IMR-90 (cell line): ENCODE measurements at regions not wholly inside any gene's neighbourhood (a gene's known extent, or its start where the extent isn't known, plus 50 kb on each side); places are given as distances from the start of the nearest gene placed in this dataset.

Experiments
- ATAC-seq: fragments of 200-7000 bp; cut with Tn5 transposase; 2 replicates; pipeline ENCODE4 v1.9.1; 2020; ENCODE audit warnings: low read depth, mild to moderate bottlenecking, moderate library complexity
- BruUV-seq: library from RNA; stranded (reverse); fragments of 400-500 nt; replicated peaks from 2 replicates; lab custom pipeline; 2021; lab: Mats Ljungman, UMichigan
- CTCF ChIA-PET: fragments of 300-600 bp; formaldehyde crosslinking; extraction: SDS; loops from one replicate; lab custom pipeline; 2021; ENCODE audit warnings: antibody characterized with exemption; lab: Yijun Ruan, JAX
- POLR2A ChIA-PET: fragments of 300-600 bp; sonication (Branson Sonifier 250); formaldehyde crosslinking; loops from one replicate; lab custom pipeline; 2022; ENCODE audit warnings: antibody characterized with exemption; ENCODE audit not compliant: unreplicated experiment; lab: Charles Lee
- DNase-seq: peaks from one replicate; pipeline ENCODE4 v3.0.0; 2013
- H2AFZ ChIP-seq: replicated peaks from 2 replicates; pipeline ENCODE3; 2013; ENCODE audit warnings: low read length, mild to moderate bottlenecking; ENCODE audit not compliant: poor library complexity
- H2AK5ac ChIP-seq: 2 replicates; pipeline ENCODE4 v1.6.1; 2013; ENCODE audit warnings: low read depth, low read length, inconsistent platforms
- H2AK9ac ChIP-seq: replicated peaks from 2 replicates; pipeline ENCODE3; 2013; ENCODE audit warnings: mild to moderate bottlenecking, low read depth, low read length, moderate library complexity; ENCODE audit not compliant: poor library complexity
- H2BK120ac ChIP-seq: 2 replicates; pipeline ENCODE4 v1.6.1; 2013; ENCODE audit warnings: low read depth, low read length, inconsistent platforms
- H2BK15ac ChIP-seq: 3 replicates; pipeline ENCODE4 v1.6.1; 2013; ENCODE audit warnings: low read depth, low read length, inconsistent platforms
- H2BK20ac ChIP-seq: 2 replicates; pipeline ENCODE4 v1.6.1; 2013; ENCODE audit warnings: low read depth, mild to moderate bottlenecking, inconsistent platforms, low read length, moderate library complexity
- H2BK5ac ChIP-seq: 2 replicates; pipeline ENCODE4 v1.6.1; 2013; ENCODE audit warnings: mild to moderate bottlenecking, low read depth, low read length, inconsistent platforms; ENCODE audit not compliant: poor library complexity, severe bottlenecking
- H3K14ac ChIP-seq: replicated peaks from 2 replicates; pipeline ENCODE4 v1.6.1; 2013; ENCODE audit warnings: low read depth, low read length, inconsistent platforms
- H3K18ac ChIP-seq: 2 replicates; pipeline ENCODE4 v1.6.1; 2013; ENCODE audit warnings: low read depth, low read length, control low read depth
- H3K23ac ChIP-seq: 2 replicates; pipeline ENCODE4 v1.6.1; 2013; ENCODE audit warnings: low read depth, low read length, inconsistent platforms
- H3K27ac ChIP-seq: 2 replicates; pipeline ENCODE4 v1.5.1; 2013; ENCODE audit warnings: mild to moderate bottlenecking, control low read depth, low read length; ENCODE audit not compliant: insufficient read depth
- H3K27me3 ChIP-seq: 2 replicates; pipeline ENCODE4 v1.6.1; 2013; ENCODE audit warnings: low read length; ENCODE audit not compliant: control insufficient read depth, insufficient read depth
- H3K36me3 ChIP-seq: 2 replicates; pipeline ENCODE4 v1.6.1; 2013; ENCODE audit warnings: low read length, mixed read lengths; ENCODE audit not compliant: control insufficient read depth, insufficient read depth
- H3K4ac ChIP-seq: 2 replicates; pipeline ENCODE4 v1.6.1; 2013; ENCODE audit warnings: low read depth, low read length, inconsistent platforms
- H3K4me1 ChIP-seq: 2 replicates; pipeline ENCODE4 v1.6.1; 2013; ENCODE audit warnings: low read length, mixed read lengths; ENCODE audit not compliant: control insufficient read depth, insufficient read depth
- H3K4me2 ChIP-seq: 2 replicates; pipeline ENCODE4 v1.6.1; 2013; ENCODE audit warnings: low read depth, mild to moderate bottlenecking, control low read depth, low read length, moderate library complexity
- H3K4me3 ChIP-seq: 2 replicates; pipeline ENCODE4 v1.5.1; 2013; ENCODE audit warnings: low read depth, mild to moderate bottlenecking, control low read depth, low read length, moderate library complexity; ENCODE audit not compliant: insufficient read depth
- H3K56ac ChIP-seq: 2 replicates; pipeline ENCODE4 v1.6.1; 2013; ENCODE audit warnings: low read length, inconsistent platforms; ENCODE audit not compliant: insufficient read depth; ENCODE audit errors: extremely low read depth
- H3K79me1 ChIP-seq, 2 experiments: 2 replicates each; pipeline ENCODE4 v1.6.1; 2013; ENCODE audit warnings: low read length in 2 of 2, inconsistent platforms in 1 of 2, low read depth in 1 of 2
- H3K9ac ChIP-seq: 2 replicates; pipeline ENCODE4 v1.6.1; 2013; ENCODE audit warnings: low read depth, low read length, control low read depth
- H3K9me1 ChIP-seq: 2 replicates; pipeline ENCODE4 v1.6.1; 2013; ENCODE audit warnings: low read length, inconsistent platforms; ENCODE audit not compliant: insufficient read depth
- H3K9me3 ChIP-seq: 2 replicates; pipeline ENCODE4 v1.6.1; 2013; ENCODE audit warnings: low read length; ENCODE audit not compliant: control insufficient read depth, insufficient read depth
- H4K20me1 ChIP-seq: 2 replicates; pipeline ENCODE4 v1.6.1; 2013; ENCODE audit warnings: low read length, inconsistent platforms; ENCODE audit not compliant: insufficient read depth
- H4K5ac ChIP-seq: 2 replicates; pipeline ENCODE4 v1.6.1; 2013; ENCODE audit warnings: mild to moderate bottlenecking, low read depth, low read length, control low read depth
- H4K8ac ChIP-seq, 2 experiments: 2 replicates each; pipeline ENCODE4 v1.6.1; 2013; ENCODE audit warnings: low read depth in 2 of 2, low read length in 2 of 2, control low read depth in 1 of 2, inconsistent platforms in 1 of 2
- H4K91ac ChIP-seq: 2 replicates; pipeline ENCODE4 v1.6.1; 2013; ENCODE audit warnings: low read depth, low read length, inconsistent platforms; ENCODE audit not compliant: insufficient read depth
- BHLHE40 ChIP-seq: fragments of 150-350 bp; IDR thresholded peaks from 2 replicates; pipeline ENCODE4 v1.6.1; 2016; ENCODE audit warnings: mild to moderate bottlenecking, low read depth, low read length
- CEBPB ChIP-seq: IDR thresholded peaks from 2 replicates; pipeline ENCODE4 v1.6.1; 2012; ENCODE audit warnings: low read depth, low read length, improper control_type of control experiment
- FOS ChIP-seq: fragments of 150-350 bp; IDR thresholded peaks from 2 replicates; pipeline ENCODE4 v1.6.1; 2016; ENCODE audit warnings: low read depth, low read length
- MAFK ChIP-seq: IDR thresholded peaks from 2 replicates; pipeline ENCODE4 v1.6.1; 2012; ENCODE audit warnings: low read depth, low read length, improper control_type of control experiment
- MAZ ChIP-seq: IDR thresholded peaks from 2 replicates; pipeline ENCODE4 v1.6.1; 2012; ENCODE audit warnings: low read depth, mild to moderate bottlenecking, low read length, improper control_type of control experiment, moderate library complexity, borderline replicate concordance
- RAD21 ChIP-seq: IDR thresholded peaks from 2 replicates; pipeline ENCODE4 v1.6.1; 2012; ENCODE audit warnings: low read length, improper control_type of control experiment
- WGBS, 2 experiments: methylation state at CpG; one replicate each; pipeline versions ENCODE4 v1.1.5 to v1.1.7; 2013; ENCODE audit warnings: missing lambda C conversion rate in 2 of 2; ENCODE audit not compliant: insufficient read length in 1 of 2; ENCODE audit errors: extremely low coverage in 2 of 2; 5-methylcytosine and 5-hydroxymethylcytosine counted together
- dilution Hi-C: fragments of 300-500 bp; cut with HindIII; formaldehyde crosslinking; loops from one replicate; pipeline ENCODE4 v1.14.3; 2018; ENCODE audit warnings: low sequenced_read_pairs; ENCODE audit not compliant: unreplicated experiment
- in situ Hi-C: fragments of 300-500 bp; cut with MboI; formaldehyde crosslinking; loops from 3 replicates; pipeline ENCODE4 v1.14.3; 2019; ENCODE audit warnings: low sequenced_read_pairs, inconsistent platforms, mixed read lengths
- intact Hi-C: fragments of 100-400 bp; cut with micrococcal nuclease; formaldehyde crosslinking; loops from 2 replicates; pipeline ENCODE4 v1.10.0; 2022
- TF ChIP-seq, protein P1 (sequence below): conservative IDR thresholded peaks from 2 replicates; pipeline ENCODE4 v1.5.1; 2012; ENCODE audit warnings: mild to moderate bottlenecking, low read depth, low read length, improper control_type of control experiment

DNA sequence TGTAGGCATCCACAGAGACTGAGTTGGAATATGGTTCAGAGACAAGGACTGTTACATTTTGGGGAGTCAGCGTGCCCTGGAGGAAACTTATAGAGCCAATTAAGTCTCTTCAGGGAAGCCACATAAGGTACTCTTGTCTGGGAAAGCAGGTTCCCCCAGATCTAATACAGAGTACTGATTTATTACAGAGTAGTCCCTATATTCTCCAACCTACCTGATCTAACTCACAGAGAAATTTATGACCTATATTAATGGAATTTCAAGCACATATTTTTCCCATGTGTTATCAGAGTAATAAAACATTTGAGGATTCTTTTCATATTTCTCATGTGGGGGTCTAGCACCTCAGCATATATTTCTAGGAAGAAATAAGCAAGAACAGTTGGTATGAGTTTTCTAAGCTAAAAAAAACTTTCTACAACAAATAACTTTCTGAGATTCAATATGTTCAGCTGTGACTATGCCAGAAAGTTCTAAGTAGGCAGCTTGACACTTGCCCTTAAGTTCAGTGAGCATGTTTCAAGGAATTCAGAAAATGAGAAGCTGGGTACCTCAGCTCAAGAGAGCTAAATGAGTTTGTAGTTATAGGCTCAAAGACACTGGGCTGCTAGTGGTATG is 75.3 kb upstream of the COL8A1 start:
- in situ Hi-C loops (no loop called here), dilution Hi-C loops (no loop called here), intact Hi-C loops (no loop called here)
- Histone ChIP-seq H3K27ac (peak overlapping the region; percentile 49; the same call in 1 of the 2 replicates), H4K91ac (peak overlapping the region; percentile 76), H2AK5ac (peak overlapping the region; percentile 53; the same call in 1 of the 2 replicates), H3K4me3 (no peak overlapping the region), H2AFZ (no peak overlapping the region), H3K9ac (no peak overlapping the region), H3K23ac (peak overlapping the region; percentile 9; the same call in 1 of the 2 replicates), H3K14ac (peak overlapping the region; percentile 29; the same call in 1 of the 2 replicates), H3K4me2 (peak overlapping the region; percentile 5; the same call in 1 of the 2 replicates), H3K4me1 (peaks cover 5% of the 10 kb centered on the region; the same call in 1 of the 2 replicates), H3K36me3 (no peaks in the 10 kb centered on the region), H4K20me1 (no peaks in the 10 kb centered on the region), H2BK20ac (peak overlapping the region; percentile 88), H2BK15ac (no peak overlapping the region; the same call in 2 of the 3 replicates), H3K9me3 (no peaks in the 10 kb centered on the region), H3K18ac (no peak overlapping the region), H3K27me3 (no peaks in the 10 kb centered on the region), H3K56ac (no peak overlapping the region), H3K9me1 (no peaks in the 10 kb centered on the region), H4K5ac (no peak overlapping the region; the same call in 1 of the 2 replicates), H3K79me1 (no peaks in the 10 kb centered on the region), H3K4ac (peak overlapping the region; percentile 79; the same call in 1 of the 2 replicates), H2AK9ac (no peak overlapping the region), H2BK5ac (peak overlapping the region; percentile 73), H2BK120ac (peak overlapping the region; percentile 78), H4K8ac (peak overlapping the region in 1 of 2 experiments; percentile 54; a peak in 1 of 4 replicates)
- ChIA-PET CTCF (interaction anchor here (0.6 to 0.8 kb wide), 2 partner anchors 29 to 540 kb away, joined by 3 to 12 read pairs; no protein-coding TSS in a partner anchor), POLR2A (no interaction called here)
- ATAC-seq, result peak; percentile 84
- peak; percentile 66 for DNase-seq
- TF ChIP-seq RAD21 (no peak), MAFK (no peak), CEBPB (no peak), MAZ (no peak), BHLHE40 (no peak), FOS (no peak)
- TF ChIP-seq, protein P1, sequence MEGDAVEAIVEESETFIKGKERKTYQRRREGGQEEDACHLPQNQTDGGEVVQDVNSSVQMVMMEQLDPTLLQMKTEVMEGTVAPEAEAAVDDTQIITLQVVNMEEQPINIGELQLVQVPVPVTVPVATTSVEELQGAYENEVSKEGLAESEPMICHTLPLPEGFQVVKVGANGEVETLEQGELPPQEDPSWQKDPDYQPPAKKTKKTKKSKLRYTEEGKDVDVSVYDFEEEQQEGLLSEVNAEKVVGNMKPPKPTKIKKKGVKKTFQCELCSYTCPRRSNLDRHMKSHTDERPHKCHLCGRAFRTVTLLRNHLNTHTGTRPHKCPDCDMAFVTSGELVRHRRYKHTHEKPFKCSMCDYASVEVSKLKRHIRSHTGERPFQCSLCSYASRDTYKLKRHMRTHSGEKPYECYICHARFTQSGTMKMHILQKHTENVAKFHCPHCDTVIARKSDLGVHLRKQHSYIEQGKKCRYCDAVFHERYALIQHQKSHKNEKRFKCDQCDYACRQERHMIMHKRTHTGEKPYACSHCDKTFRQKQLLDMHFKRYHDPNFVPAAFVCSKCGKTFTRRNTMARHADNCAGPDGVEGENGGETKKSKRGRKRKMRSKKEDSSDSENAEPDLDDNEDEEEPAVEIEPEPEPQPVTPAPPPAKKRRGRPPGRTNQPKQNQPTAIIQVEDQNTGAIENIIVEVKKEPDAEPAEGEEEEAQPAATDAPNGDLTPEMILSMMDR, result no peak
- WGBS, 2 experiments, result no CpG with 5 or more reads among the region's 1 CpG
- BruUV-seq, result no TSS peak
